ENCODE measurements at regions not wholly inside any gene's neighbourhood (a gene's known extent, or its start where the extent isn't known, plus 50 kb on each side); places are given as distances from the start of the nearest gene placed in this dataset.

- TF ChIP-seq ZBTB11 (tag by site-specific recombination; conservative IDR thresholded peaks at IDR 0.05; ENCODE audit: low read depth) (no peak), ZNF555 (tag by site-specific recombination; conservative IDR thresholded peaks at IDR 0.05) (no peak), IKZF3 (tag by site-specific recombination; IDR thresholded peaks at IDR 0.05) (no peak)
Observed at GRCh38 chr1:186750257-186750656, 70.0 kb upstream of the PTGS2 start (continued).

GRCh38 chr1:186749820-186750219 lies 69.6 kb upstream of the PTGS2 start:
- POLR2A ChIA-PET, result no interaction called here

More at GRCh38 chr1:186749820-186750219, 69.6 kb upstream of the PTGS2 start:
- TF ChIP-seq GLIS1 (tag by site-specific recombination; IDR thresholded peaks at IDR 0.05) (no peak), ZBTB8A (tag by site-specific recombination; IDR thresholded peaks at IDR 0.05) (no peak), HIC1 (tag by site-specific recombination; IDR thresholded peaks at IDR 0.05) (no peak), BCL6B (tag by site-specific recombination; IDR thresholded peaks at IDR 0.05) (no peak), ZNF16 (tag by site-specific recombination; IDR thresholded peaks at IDR 0.05; ENCODE audit: low read depth) (no peak), ZNF529 (tag by site-specific recombination; IDR thresholded peaks at IDR 0.05; ENCODE audit: insufficient replicate concordance) (no peak), ZNF157 (tag by site-specific recombination; IDR thresholded peaks at IDR 0.05) (no peak), HOXA7 (CRISPR knock-in tag; IDR thresholded peaks at IDR 0.05; ENCODE audit: borderline replicate concordance) (no peak), REST (tag by site-specific recombination; IDR thresholded peaks at IDR 0.05) (no peak), ZNF624 (tag by site-specific recombination; IDR thresholded peaks at IDR 0.05) (no peak), ZBTB1 (tag by site-specific recombination; IDR thresholded peaks at IDR 0.05) (no peak), ZFP69B (tag by site-specific recombination; IDR thresholded peaks at IDR 0.05) (no peak), ZNF677 (tag by site-specific recombination; IDR thresholded peaks at IDR 0.05) (no peak), BCL11B (tag by site-specific recombination; IDR thresholded peaks at IDR 0.05; ENCODE audit: low read depth) (no peak), ZNF266 (tag by site-specific recombination; IDR thresholded peaks at IDR 0.05; ENCODE audit: low read depth) (no peak), HOXD13 (CRISPR knock-in tag; IDR thresholded peaks at IDR 0.05; ENCODE audit: borderline replicate concordance) (no peak), ZNF560 (tag by site-specific recombination; IDR thresholded peaks at IDR 0.05; ENCODE audit: borderline replicate concordance) (no peak), OVOL3 (tag by site-specific recombination; IDR thresholded peaks at IDR 0.05) (no peak)
- H3K4me1 ChIP-seq (ENCODE audit: control insufficient read depth, insufficient read depth, low read length), result no peaks in the 10 kb centered on the region
- H3K9me3 ChIP-seq (ENCODE audit: control insufficient read depth, insufficient read depth, low read depth, low read length), result no peaks in the 10 kb centered on the region
- H3K4me3 ChIP-seq (ENCODE audit: low read depth, low read length), result no peak overlapping the region
- no peak overlapping the region for H3K27ac ChIP-seq (ENCODE audit: extremely low read depth, low read depth, low read length)
- CTCF ChIA-PET, result no interaction called here
- H3K36me3 ChIP-seq (ENCODE audit: control insufficient read depth in 2 of 2, insufficient read depth in 1 of 2, low read length in 2 of 2), result no peaks in the 10 kb centered on the region
